ENCODE measurements at regions not wholly inside any gene's neighbourhood (a gene's known extent, or its start where the extent isn't known, plus 50 kb on each side); places are given as distances from the start of the nearest gene placed in this dataset.
"Not testable (repeated sequence)": the region's sequence is repeated elsewhere in the genome, so short reads cannot be mapped to it uniquely, and the experiment has no call there.

- DNase-seq: no peak
Observed at GRCh38 chr5:30152431-30152830, 1041.1 kb upstream of the CDH6 start.

- no peak for DNase-seq
Observed at GRCh38 chr5:30150231-30150630, 1043.3 kb upstream of the CDH6 start.

GRCh38 chr5:30149526-30149925, 1044.0 kb upstream of the CDH6 start:
- DNase-seq: no peak

- peak; percentile 7 for DNase-seq
Observed at GRCh38 chr5:30147976-30148375, 1045.5 kb upstream of the CDH6 start.

GRCh38 chr5:30144059-30144458, 1049.4 kb upstream of the CDH6 start:
- DNase-seq: not testable (repeated sequence)

- no peak for DNase-seq
Observed at GRCh38 chr5:30142432-30142831, 1051.1 kb upstream of the CDH6 start.

GRCh38 chr5:30121043-30121442, 1072.4 kb upstream of the CDH6 start:
- DNase-seq: no peak

- no peak for DNase-seq
Observed at GRCh38 chr5:30117135-30117534, 1076.4 kb upstream of the CDH6 start.

- no peak for DNase-seq
Observed at GRCh38 chr5:30113542-30113941, 1079.9 kb upstream of the CDH6 start.

- DNase-seq: no peak
Observed at GRCh38 chr5:30112867-30113266, 1080.6 kb upstream of the CDH6 start.

- DNase-seq: no peak
Observed at GRCh38 chr5:30108051-30108450, 1085.4 kb upstream of the CDH6 start.

- no peak for DNase-seq
Observed at GRCh38 chr5:30106596-30106995, 1086.9 kb upstream of the CDH6 start.

- no peak for DNase-seq
Observed at GRCh38 chr5:30104872-30105596, 1088.5 kb upstream of the CDH6 start.

GRCh38 chr5:30103452-30104202, 1089.9 kb upstream of the CDH6 start:
- no peak for DNase-seq

- no peak for DNase-seq
Observed at GRCh38 chr5:30103052-30103451, 1090.4 kb upstream of the CDH6 start.

GRCh38 chr5:30102185-30102584, 1091.3 kb upstream of the CDH6 start:
- no peak for DNase-seq

- DNase-seq: no peak
Observed at GRCh38 chr5:30100929-30101328, 1092.6 kb upstream of the CDH6 start.

- no peak for DNase-seq
Observed at GRCh38 chr5:30100148-30100713, 1093.3 kb upstream of the CDH6 start.

GRCh38 chr5:30099634-30100033, 1093.9 kb upstream of the CDH6 start:
- no peak for DNase-seq

- DNase-seq: no peak
Observed at GRCh38 chr5:30098940-30099339, 1094.5 kb upstream of the CDH6 start.

GRCh38 chr5:30092548-30092947, 1100.9 kb upstream of the CDH6 start:
- no peak for DNase-seq

GRCh38 chr5:30069441-30070263, 1123.8 kb upstream of the CDH6 start:
- no peak for DNase-seq
